Retinal pigment epithelial cell (primary cell): ENCODE measurements at regions not wholly inside any gene's neighbourhood (a gene's known extent, or its start where the extent isn't known, plus 50 kb on each side); places are given as distances from the start of the nearest gene placed in this dataset.

Experiments
- DNase-seq: peaks from one replicate; pipeline ENCODE4 v3.0.0-alpha.2; 2010; ENCODE audit warnings: low read depth
- H3K4me3 ChIP-seq: 2 replicates; pipeline ENCODE4 v1.5.1; 2011; ENCODE audit warnings: mild to moderate bottlenecking, low read length, control low read depth, moderate library complexity
- TF ChIP-seq, protein P1 (sequence below): conservative IDR thresholded peaks from 2 replicates; pipeline ENCODE4 v1.5.1; 2011; ENCODE audit warnings: low read depth, low read length, control low read depth, inconsistent platforms

DNA sequence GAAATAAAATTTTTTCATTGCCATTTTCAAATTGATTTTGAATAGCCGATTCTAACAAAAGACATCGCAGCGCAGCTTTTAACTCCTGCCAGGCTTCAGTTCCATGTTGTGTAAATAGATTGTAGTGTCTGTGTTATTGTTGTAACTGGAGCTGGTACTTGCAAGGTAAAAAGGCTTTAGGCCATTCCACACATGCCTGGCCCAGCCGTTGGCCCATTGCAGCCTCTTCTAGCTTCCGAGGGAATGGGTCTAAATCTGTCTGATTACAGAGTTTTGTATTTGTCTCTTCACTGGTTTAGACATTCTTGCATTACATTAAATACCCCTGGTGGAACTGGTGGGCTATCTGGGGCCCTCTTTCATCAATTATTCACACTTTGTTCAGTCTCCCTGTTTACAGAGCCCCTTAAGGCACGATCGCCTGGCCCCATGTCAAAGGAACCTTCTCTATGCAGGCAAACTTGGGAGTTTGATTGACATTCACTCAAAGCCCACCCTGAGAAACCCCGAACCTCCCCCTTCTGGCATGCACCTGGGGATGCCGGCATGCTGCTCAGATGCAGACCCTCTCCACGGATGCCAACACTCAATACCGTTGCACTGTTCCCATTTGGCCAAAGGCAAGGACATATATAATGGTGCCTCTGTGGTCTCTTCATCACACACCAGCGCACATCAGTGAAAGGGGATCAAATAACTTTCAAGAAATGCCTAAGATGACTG lies 281.7 kb upstream of the IRX2 start:
- TF ChIP-seq, protein P1, sequence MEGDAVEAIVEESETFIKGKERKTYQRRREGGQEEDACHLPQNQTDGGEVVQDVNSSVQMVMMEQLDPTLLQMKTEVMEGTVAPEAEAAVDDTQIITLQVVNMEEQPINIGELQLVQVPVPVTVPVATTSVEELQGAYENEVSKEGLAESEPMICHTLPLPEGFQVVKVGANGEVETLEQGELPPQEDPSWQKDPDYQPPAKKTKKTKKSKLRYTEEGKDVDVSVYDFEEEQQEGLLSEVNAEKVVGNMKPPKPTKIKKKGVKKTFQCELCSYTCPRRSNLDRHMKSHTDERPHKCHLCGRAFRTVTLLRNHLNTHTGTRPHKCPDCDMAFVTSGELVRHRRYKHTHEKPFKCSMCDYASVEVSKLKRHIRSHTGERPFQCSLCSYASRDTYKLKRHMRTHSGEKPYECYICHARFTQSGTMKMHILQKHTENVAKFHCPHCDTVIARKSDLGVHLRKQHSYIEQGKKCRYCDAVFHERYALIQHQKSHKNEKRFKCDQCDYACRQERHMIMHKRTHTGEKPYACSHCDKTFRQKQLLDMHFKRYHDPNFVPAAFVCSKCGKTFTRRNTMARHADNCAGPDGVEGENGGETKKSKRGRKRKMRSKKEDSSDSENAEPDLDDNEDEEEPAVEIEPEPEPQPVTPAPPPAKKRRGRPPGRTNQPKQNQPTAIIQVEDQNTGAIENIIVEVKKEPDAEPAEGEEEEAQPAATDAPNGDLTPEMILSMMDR, result no peak
- no peak overlapping the region for H3K4me3 ChIP-seq
- no peak for DNase-seq

DNA sequence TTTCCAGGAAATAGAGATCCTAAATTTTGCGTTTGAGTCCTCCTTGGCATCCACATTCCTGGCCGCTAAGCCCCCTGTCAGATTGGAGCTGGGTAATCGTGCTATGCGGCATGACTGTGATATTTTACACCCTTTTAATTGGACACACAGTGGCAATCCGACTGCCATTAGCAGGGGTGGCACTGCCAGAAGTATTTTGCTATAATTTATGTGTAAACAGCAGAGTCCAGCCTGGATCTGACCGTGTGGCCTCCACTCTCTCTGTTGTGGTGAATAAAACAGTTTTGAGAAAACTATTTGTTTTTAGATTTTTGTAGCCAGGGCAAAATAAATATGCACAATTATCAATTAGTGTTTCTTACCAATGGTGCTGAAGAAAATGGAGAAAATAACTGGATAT lies 281.0 kb upstream of the IRX2 start:
- no peak for DNase-seq
- H3K4me3 ChIP-seq, result no peak overlapping the region
- TF ChIP-seq, protein P1, result no peak

DNA sequence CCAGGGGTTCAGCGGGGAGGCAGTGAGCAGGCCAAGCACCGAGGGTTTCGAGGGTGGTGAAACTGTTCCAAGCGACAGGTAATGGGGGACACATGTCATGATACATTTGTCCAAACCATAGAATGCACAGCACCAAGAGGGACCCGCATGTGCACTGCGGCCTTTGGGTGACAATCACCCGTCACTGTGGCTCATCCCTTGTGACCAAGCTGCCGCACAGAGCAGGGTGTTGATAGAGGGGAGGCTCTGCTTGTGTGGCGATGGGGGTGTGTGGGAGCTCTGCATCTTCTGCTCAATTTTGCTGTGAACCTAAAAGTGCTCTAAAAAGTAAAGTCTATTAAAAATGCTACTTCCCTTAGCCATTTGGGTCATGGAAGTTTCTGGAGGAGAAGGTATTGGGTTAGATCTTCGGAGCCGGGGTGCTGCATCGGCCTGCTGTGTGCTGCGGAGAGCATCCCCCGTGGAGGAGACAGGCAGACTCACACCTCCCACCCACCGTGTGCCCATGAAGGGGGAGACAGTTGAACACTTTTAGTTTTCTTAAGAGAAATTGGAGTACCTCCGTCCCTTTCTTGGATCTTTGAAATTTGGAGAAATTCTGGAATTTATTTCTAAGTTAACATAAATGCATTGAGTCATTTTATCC lies 280.4 kb upstream of the IRX2 start:
- DNase-seq, result no peak
- TF ChIP-seq, protein P1, result no peak
- no peak overlapping the region for H3K4me3 ChIP-seq

DNA sequence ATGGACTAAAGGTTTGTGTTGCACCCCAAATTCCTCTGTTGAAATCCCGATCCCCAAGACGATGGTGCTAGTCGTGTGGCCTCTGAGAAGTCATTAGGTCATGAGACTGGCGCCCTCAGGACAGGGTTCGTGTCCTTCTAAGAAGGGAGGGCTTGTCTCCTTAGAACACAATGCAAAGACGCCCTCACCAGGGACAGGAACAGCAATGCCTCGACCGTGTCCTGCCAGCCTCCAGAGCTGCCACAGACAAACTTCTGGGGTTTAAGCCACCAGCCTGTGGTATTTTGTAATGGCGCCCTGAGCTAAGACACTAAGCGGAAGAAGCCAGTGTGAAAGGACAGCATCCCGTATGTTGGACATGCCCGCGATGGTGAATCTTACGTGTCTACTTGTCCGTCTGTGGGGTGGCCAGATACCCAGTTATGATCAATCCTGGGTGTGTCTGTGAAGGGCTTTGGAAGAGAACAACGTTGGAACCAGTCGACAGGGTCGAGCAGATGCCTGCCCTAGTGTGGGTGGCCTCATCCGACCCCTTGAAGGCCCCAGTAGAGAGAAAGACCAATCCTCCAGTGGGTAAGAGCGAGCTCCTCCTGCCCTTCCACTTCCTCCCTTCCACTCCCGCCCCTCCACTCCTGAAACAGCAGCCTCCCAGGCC lies 279.2 kb upstream of the IRX2 start:
- TF ChIP-seq, protein P1, result no peak
- H3K4me3 ChIP-seq, result no peak overlapping the region
- no peak for DNase-seq

DNA sequence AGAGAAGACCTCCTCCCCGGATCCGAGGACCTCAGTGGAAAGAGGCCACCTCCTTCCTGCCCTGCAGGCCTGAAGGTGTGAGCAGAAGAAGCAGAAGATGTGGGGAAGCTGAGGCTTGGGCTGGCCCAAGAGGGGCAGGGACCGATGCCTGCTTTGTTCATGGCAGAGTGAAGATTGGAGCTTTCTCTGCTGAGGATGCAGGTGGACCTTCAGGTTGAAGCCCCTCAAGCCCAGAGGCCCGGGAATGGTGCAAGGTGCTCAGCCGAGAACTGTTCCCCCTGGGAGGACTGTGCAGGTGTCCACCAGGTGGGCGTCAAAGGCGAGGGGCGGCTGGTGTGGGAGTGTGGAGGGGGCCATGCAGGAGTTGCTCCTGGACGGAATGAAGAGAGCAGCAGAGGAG lies 277.9 kb upstream of the IRX2 start:
- no peak for DNase-seq
- H3K4me3 ChIP-seq, result no peak overlapping the region
- TF ChIP-seq, protein P1, result no peak

DNA sequence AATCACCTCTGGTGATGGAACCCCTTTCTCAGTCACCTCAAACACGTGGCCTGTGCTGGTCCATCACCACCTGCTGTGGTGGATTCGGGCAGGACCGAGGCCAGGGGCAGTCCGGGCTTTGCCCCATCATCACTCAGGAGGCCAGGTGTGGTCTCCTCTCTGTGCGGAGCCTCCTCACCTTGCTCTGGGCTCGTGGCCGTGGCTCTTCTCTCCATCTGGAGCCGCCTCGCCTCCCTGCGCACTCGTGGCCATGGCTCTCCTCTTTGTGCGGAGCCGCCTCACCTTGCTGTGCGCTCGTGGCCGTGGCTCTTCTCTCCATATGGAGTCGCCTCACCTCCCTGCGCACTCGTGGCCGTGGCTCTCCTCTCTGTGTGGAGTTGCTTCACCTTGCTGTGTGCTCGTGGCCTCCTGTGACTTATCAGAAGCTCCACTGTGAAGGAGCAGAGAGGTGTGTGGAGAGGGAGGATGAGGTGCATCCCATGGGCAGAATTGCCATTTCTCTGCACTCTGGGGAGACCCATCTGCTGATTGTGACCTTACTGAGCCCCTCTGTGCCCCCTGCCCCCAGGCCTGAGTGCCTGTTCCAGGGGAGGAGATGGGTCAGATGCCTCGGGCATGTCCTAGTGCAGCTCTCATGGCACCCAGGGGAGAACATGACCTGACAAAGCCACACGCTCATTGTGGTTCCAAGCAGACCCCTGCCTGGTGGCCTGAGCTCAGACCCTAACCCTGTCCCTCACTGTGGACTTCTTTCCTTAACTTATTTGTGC lies 276.6 kb upstream of the IRX2 start:
- DNase-seq, result no peak
- TF ChIP-seq, protein P1, result no peak
- no peak overlapping the region for H3K4me3 ChIP-seq
